D721Med (cell line): ENCODE measurements at regions not wholly inside any gene's neighbourhood (a gene's known extent, or its start where the extent isn't known, plus 50 kb on each side); places are given as distances from the start of the nearest gene placed in this dataset.
A peak's percentile ranks its signal among the peaks of the same experiment; 100 is the strongest.

Experiments used
- DNase-seq: peaks from one replicate; pipeline ENCODE4 v3.0.0; 2011; ENCODE audit warnings: low spot score; ENCODE audit not compliant: insufficient read length
- FAIRE-seq: peaks from 2 replicates; lab custom pipeline; 2011; peaks lifted over from hg19 to GRCh38; lab: Jason Lieb, UNC
- TF ChIP-seq, protein P1 (sequence below): IDR thresholded peaks from 2 replicates; pipeline ENCODE4 v1.5.1; 2012; ENCODE audit warnings: mild to moderate bottlenecking, control low read depth; ENCODE audit not compliant: insufficient read depth; ENCODE audit errors: missing control alignments

GRCh38 chr1:106619827-106620134 lies 436.7 kb upstream of the PRMT6 start:
- FAIRE-seq (no peak), DNase-seq (no peak)
- TF ChIP-seq, protein P1, sequence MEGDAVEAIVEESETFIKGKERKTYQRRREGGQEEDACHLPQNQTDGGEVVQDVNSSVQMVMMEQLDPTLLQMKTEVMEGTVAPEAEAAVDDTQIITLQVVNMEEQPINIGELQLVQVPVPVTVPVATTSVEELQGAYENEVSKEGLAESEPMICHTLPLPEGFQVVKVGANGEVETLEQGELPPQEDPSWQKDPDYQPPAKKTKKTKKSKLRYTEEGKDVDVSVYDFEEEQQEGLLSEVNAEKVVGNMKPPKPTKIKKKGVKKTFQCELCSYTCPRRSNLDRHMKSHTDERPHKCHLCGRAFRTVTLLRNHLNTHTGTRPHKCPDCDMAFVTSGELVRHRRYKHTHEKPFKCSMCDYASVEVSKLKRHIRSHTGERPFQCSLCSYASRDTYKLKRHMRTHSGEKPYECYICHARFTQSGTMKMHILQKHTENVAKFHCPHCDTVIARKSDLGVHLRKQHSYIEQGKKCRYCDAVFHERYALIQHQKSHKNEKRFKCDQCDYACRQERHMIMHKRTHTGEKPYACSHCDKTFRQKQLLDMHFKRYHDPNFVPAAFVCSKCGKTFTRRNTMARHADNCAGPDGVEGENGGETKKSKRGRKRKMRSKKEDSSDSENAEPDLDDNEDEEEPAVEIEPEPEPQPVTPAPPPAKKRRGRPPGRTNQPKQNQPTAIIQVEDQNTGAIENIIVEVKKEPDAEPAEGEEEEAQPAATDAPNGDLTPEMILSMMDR: no peak

DNA sequence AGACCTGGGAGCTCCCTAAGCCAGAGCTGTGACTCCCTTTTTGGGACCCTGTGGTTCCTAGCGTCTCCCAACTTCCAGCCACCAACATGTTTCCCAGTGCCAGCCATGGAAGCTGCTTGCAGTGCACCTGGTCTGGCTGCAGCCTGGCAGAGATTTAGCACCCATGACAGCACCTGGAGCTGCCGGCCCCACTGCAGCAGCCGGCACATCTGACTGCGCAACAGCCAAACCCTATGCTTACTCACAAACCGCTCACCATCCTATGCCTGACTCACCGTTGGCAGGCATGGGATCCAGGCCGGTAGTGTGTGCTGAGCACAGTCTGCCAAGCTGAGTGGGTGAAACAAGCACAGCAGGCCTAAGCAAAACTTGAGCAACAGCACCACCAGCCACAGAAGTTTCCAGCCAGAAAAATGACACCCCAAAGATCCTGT lies 435.9 kb upstream of the PRMT6 start:
- TF ChIP-seq, protein P1: no peak
- DNase-seq: no peak
- FAIRE-seq: no peak

DNA sequence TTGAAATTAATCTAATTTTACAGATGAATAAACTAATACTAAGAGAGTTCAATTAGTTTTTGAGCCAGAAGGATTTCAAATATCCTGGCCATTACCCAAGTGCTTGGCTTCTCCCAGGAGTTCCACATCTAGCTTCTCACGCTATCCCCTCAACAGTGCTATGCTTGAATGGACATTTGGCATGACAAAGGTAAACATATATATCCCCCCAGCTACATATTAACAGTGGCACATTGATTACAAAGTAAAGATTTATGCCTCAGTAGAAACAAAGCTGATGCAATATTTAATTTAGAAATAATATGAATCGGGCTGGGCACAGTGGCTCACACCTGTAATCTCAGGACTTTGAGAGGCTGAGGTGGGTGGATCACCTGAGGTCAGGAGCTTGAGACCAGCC lies 434.6 kb upstream of the PRMT6 start:
- TF ChIP-seq, protein P1: no peak
- no peak for FAIRE-seq
- no peak for DNase-seq

DNA sequence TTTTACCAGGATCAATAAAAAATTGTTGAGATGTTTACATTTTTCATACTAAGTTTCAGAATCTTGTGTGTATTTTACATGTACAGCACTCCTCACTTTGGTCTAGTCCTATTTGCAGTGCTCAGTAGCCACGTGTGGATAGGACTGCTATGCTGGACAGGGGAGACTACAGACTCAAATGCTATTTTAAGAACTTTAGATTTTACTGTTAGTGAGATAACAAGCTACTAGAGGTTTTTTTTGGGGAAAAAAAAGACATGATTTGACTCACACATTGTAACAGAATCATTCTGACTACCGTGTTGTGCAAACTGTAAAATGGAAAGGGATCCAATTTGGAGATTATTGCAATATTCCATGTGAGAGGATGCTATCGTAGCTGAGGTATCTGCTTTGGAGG lies 418.9 kb upstream of the PRMT6 start:
- FAIRE-seq (no peak), DNase-seq (no peak)
- TF ChIP-seq, protein P1: no peak

GRCh38 chr1:106646261-106646784 lies 410.2 kb upstream of the PRMT6 start:
- FAIRE-seq (peak; percentile 58), DNase-seq (no peak)

DNA sequence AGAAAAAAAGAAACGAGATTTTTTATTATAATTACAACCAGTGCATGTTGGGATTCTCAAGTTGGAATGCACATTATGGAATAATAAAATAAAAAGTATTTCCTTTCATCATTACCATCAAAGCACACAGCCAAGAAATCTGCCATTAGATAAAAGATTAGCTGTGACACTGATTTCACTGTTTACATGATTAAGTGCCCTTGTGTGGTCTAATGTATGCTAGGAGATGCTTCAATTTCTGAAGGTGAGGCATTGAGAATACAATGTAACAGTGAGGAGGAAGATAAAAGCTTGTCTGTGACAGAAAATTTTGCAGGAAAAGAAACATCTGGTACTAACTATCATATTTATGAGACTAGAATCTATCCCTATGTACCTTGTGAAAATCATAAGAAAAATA lies 409.7 kb upstream of the PRMT6 start:
- no peak for DNase-seq
- TF ChIP-seq, protein P1: no peak
- FAIRE-seq: no peak

More at GRCh38 chr1:106646261-106646784, 410.2 kb upstream of the PRMT6 start:
- TF ChIP-seq, protein P1: no peak

- FAIRE-seq: no peak
- TF ChIP-seq, protein P1: no peak
- DNase-seq: no peak
These were observed 405.3 kb upstream of the PRMT6 start for GRCh38 chr1:106651028-106651762.
